Cardiac muscle cell (in vitro differentiated cells and primary cell): ENCODE measurements at regions not wholly inside any gene's neighbourhood (a gene's known extent, or its start where the extent isn't known, plus 50 kb on each side); places are given as distances from the start of the nearest gene placed in this dataset.

Experiments
- DNase-seq, 2 donors: peaks; one replicate each; pipeline versions ENCODE4 v3.0.0 to v3.0.0-alpha.2; 2010 to 2017; ENCODE audit warnings: low read depth in 1 of 2, low spot score in 1 of 2
- H3K27ac ChIP-seq: fragments of 200-600 bp; sonication (generic); 2 replicates; pipeline ENCODE4 v1.5.1; 2016
- H3K27me3 ChIP-seq: fragments of 200-600 bp; sonication (generic); 2 replicates; pipeline ENCODE4 v1.6.0; 2016; ENCODE audit warnings: control low read depth
- H3K36me3 ChIP-seq: fragments of 200-600 bp; sonication (generic); 2 replicates; pipeline ENCODE4 v1.5.1; 2016; ENCODE audit warnings: control low read depth
- H3K4me1 ChIP-seq: fragments of 200-600 bp; sonication (generic); 2 replicates; pipeline ENCODE4 v1.8.1; 2017; ENCODE audit warnings: low read depth, mild to moderate bottlenecking, mixed run types
- H3K4me3 ChIP-seq: fragments of 200-600 bp; sonication (generic); 2 replicates; pipeline ENCODE4 v1.5.1; 2016; ENCODE audit warnings: mild to moderate bottlenecking
- H3K9me3 ChIP-seq: fragments of 200-600 bp; sonication (generic); 2 replicates; pipeline ENCODE4 v1.5.1; 2017; ENCODE audit warnings: low read depth, mild to moderate bottlenecking, control low read depth
- TF ChIP-seq, protein P1 (sequence below): IDR thresholded peaks from 2 replicates; pipeline ENCODE4 v1.5.1; 2012; ENCODE audit warnings: low read depth, mild to moderate bottlenecking, low read length

DNA sequence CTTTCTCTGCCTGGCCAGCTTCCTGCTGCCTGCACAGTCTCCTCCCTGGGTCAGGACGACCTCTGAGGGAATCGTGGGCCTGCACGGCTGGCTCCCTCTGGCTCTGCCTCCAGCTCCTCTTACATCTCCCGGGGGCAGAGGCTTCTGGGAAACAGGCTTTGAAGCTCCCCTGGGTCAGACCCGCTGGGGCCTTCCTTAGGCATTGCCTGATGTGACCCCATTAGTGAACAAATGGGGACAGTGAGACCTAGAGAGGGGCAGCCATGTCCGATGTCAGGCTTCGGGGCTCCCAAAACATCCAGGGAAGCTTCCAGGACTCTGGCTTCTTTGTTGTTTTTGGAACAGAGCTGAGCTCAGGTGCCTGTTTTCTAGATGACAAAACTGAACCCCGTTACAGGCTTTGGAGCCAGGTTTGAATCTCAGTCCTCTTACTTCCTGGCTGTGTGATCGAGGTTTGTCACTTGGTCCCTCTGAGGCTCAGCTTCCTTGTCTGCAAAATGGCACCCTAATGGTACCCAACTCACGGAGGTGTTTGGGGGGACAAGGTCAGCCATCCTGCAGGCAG, 94.3 kb downstream of the CEBPB start:
- peak in 1 of 2 donors; percentile 39 for DNase-seq
- H3K9me3 ChIP-seq = no peaks in the 10 kb centered on the region
- no peak overlapping the region for H3K4me3 ChIP-seq
- peaks cover 5% of the 10 kb centered on the region for H3K4me1 ChIP-seq
- no peak overlapping the region for H3K27ac ChIP-seq
- no peaks in the 10 kb centered on the region for H3K36me3 ChIP-seq
- H3K27me3 ChIP-seq = no peaks in the 10 kb centered on the region
- TF ChIP-seq, protein P1, sequence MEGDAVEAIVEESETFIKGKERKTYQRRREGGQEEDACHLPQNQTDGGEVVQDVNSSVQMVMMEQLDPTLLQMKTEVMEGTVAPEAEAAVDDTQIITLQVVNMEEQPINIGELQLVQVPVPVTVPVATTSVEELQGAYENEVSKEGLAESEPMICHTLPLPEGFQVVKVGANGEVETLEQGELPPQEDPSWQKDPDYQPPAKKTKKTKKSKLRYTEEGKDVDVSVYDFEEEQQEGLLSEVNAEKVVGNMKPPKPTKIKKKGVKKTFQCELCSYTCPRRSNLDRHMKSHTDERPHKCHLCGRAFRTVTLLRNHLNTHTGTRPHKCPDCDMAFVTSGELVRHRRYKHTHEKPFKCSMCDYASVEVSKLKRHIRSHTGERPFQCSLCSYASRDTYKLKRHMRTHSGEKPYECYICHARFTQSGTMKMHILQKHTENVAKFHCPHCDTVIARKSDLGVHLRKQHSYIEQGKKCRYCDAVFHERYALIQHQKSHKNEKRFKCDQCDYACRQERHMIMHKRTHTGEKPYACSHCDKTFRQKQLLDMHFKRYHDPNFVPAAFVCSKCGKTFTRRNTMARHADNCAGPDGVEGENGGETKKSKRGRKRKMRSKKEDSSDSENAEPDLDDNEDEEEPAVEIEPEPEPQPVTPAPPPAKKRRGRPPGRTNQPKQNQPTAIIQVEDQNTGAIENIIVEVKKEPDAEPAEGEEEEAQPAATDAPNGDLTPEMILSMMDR = no peak

DNA sequence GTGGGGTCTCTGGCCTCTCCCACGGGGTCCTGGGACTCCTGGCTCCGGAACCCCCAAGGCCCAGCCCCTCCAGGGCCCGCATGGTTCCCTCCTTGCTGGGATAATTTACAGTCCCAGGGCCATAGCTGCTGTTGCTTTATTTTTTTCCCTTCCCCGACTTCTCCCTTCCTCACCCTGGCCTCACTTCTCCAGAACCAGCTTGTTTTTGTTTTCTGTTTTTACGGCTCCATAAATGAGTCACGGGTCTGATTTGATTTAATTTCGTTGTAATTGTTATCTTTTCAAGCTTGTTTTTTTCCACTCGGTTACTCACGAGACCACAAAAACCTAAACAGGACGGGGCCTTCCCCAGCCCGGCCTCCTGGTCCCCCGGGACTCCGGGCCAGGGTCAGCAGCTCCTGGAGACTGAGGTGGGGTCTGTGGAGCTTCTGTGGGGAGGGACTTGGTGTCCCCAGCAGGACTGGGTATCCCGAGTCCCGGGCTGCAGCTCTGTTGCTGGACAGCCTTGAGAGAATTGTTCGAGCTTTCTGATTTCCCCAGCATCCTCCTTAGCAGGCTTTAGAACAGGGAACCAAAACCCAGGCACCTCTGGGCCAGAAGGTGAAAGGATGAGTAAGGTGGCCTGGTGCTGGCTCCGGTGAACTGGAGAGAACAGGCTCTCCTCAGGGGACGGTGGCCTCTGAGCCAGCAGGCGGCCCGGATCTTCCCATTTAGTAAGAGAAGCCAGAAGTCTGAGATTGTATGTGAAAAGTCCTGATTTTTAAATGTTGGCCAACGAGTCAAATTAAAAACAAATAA, 94.9 kb downstream of the CEBPB start:
- TF ChIP-seq, protein P1 = no peak
- no peak overlapping the region for H3K27ac ChIP-seq
- peak in 1 of 2 donors; percentile 81 for DNase-seq

DNA sequence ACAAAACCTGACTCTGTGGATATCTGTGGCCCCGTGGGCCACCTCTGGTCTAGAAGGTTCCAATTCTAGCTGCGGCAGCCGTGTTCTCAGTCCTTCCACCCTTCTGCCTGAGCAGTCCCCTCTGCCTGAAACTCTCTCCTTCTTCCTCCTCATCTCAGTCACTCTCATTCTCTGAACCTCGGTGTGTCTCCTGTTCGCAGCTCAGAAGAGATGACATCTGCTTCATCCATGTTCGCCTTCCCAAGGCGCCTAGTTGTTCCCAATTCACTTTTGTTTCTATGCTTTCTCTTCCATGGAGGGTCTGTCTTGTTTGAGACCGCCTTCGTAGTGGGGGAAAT, 95.5 kb downstream of the CEBPB start:
- Histone ChIP-seq H3K9me3 (no peaks in the 10 kb centered on the region), H3K27ac (no peak overlapping the region)
- TF ChIP-seq, protein P1 = no peak

More for the DNA sequence above, 94.9 kb downstream of the CEBPB start:
- Histone ChIP-seq H3K27me3 (no peaks in the 10 kb centered on the region), H3K4me3 (no peak overlapping the region), H3K4me1 (peaks cover 5% of the 10 kb centered on the region), H3K36me3 (no peaks in the 10 kb centered on the region), H3K9me3 (no peaks in the 10 kb centered on the region)

DNA sequence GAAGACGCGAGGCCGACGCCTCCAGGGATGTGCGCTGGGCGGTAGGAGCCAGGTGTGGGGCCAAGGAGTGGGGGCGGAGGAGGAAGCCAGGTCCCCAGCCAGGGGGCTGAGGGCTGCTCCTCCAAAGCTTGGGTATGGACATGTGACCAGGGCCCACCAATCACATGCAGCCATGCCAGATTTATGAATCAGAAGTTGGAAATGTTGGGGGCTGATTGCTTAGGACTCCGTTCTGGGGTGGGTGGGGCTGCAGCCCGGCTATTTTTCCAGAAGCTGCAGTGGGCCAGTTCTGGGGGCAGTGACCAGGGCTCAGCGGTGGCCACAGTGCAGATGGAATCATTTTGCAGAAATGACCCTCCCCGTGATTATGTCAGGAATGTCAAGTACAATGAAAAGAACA, 96.0 kb downstream of the CEBPB start:
- Histone ChIP-seq H3K4me3 (no peak overlapping the region), H3K27me3 (no peaks in the 10 kb centered on the region), H3K36me3 (no peaks in the 10 kb centered on the region), H3K4me1 (peaks cover 5% of the 10 kb centered on the region), H3K9me3 (no peaks in the 10 kb centered on the region), H3K27ac (no peak overlapping the region)
- TF ChIP-seq, protein P1 = no peak
- peak in 1 of 2 donors; percentile 89 for DNase-seq

More for the DNA sequence above, 95.5 kb downstream of the CEBPB start:
- peaks cover 5% of the 10 kb centered on the region for H3K4me1 ChIP-seq
- no peak for DNase-seq
- H3K36me3 ChIP-seq = no peaks in the 10 kb centered on the region
- no peak overlapping the region for H3K4me3 ChIP-seq
- no peaks in the 10 kb centered on the region for H3K27me3 ChIP-seq

DNA sequence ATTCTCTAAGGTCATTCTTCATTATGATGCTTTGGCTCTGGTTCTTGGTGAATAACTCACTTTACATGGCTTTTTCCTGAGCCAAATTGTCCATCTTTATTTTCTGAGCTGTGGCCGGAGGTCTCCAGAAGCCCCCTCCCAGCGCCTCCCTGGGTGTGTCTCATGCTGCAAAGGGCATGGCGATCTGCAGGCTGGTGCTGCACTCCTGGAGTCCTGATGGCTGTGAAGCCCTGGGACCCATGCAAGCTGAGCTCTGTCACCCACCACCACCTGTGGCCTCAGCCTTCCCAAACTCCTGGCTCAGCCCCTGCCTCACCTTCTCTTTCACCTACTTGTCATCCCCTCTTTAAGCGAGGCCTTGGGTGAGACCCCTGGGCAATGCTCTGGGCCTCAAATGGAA, 96.9 kb downstream of the CEBPB start:
- Histone ChIP-seq H3K27ac (no peak overlapping the region), H3K27me3 (no peaks in the 10 kb centered on the region), H3K4me3 (no peak overlapping the region), H3K9me3 (no peaks in the 10 kb centered on the region), H3K4me1 (peaks cover 5% of the 10 kb centered on the region), H3K36me3 (no peaks in the 10 kb centered on the region)
- TF ChIP-seq, protein P1 = no peak
- no peak for DNase-seq
